ENCODE measurements at regions not wholly inside any gene's neighbourhood (a gene's known extent, or its start where the extent isn't known, plus 50 kb on each side); places are given as distances from the start of the nearest gene placed in this dataset.

DNA sequence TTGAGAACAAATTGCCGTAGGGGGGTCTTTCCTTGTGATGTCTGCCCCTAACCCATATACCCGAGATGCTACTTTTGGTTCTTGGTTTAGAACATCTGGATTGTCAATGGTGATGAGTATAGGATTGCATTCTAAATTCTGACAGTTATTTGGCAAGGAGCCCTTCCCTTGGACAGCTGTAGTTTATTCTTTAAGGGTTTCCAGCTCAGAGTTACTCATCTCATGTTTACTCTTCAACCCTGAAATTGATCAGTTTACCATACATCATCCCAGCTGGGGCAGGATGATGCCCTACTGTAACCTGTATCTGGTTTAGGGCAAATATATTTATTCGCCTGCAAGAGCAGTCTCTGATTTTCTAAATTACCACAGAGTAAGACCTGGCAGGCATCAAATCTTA lies 85.7 kb upstream of the XCR1 start:
- DNase-seq, result no peak

DNA sequence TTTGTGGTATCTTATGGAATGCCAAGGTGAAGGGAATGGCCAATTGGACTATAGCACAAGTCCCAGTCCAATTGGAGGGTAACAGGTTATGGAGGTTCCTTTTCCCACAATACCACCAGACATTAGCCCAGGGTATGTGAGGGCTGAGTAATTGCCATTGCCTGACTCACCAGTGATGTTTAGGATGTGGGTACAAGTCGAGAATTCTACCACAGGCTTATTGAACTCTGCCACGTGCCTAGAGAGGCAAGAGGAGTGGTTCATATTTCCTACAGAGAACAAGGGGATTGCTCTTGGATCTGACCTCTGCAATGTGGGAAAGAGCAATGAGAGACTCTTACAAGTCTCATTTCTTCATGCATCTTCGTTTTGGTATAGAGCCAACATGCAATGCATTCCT lies 85.0 kb upstream of the XCR1 start:
- DNase-seq, result no peak

DNA sequence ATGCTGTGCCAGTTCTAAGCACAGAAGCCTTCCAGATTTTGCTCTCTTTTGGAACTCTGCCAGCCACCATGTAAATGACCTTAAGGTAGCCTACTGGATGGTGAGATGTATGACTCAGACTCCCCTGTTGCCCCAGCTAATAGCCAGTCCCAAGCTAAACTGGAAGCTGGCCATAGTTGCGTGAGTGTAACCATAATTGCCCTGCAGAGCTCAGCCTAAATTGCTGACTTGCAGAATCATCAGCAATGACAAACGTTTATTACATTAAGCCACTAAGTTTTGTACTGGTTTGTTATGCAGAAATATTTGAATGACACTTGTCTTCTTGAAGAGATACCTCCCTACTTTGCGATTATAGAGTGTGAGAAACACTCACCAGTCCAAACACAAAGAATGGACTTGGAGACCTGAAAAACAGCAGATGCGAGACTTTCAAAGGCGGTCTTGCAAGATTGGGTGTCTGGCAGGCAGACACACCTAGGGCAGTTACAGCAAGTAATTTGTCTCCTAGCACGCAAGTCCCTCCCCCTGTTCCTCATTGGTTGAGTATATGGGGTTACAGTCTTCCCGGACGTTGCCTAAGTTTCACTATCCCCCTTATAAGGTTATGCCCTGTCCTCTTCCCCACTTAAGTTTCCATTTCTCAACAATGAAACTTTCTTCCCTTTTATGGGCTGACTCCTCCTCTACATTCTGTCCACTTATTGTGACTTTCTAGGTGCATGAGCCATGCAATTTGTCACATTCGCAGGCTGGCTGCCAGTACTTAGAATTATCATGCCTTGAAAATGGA lies 83.6 kb upstream of the XCR1 start:
- DNase-seq, result no peak

- DNase-seq, result no peak
These were observed 80.4 kb upstream of the XCR1 start for GRCh38 chr3:46107682-46108081.

GRCh38 chr3:46105306-46105919 lies 78.1 kb upstream of the XCR1 start:
- no peak for DNase-seq

DNA sequence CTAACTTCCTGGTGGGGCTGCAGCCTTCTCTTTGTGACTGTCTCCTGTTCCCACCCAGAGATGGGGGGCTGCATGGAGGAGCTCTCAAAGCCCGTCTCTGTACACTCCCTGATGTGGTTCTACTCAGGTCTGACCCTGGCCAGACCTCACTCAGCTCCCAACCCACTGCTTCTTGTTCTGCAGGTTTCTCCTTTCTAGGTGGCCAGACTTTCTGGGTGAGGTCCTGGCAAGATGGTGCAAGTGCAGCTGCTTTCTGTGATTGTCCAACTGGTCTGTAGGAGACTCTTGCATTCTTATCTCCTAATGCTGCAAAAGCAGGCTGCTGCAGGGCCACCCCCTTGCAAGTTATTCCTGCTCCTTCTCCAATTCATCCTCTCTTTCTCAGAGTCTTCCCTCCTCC lies 77.4 kb upstream of the XCR1 start:
- no peak for DNase-seq

- DNase-seq, result no peak
These were observed 75.5 kb upstream of the XCR1 start for GRCh38 chr3:46102780-46103130.

DNA sequence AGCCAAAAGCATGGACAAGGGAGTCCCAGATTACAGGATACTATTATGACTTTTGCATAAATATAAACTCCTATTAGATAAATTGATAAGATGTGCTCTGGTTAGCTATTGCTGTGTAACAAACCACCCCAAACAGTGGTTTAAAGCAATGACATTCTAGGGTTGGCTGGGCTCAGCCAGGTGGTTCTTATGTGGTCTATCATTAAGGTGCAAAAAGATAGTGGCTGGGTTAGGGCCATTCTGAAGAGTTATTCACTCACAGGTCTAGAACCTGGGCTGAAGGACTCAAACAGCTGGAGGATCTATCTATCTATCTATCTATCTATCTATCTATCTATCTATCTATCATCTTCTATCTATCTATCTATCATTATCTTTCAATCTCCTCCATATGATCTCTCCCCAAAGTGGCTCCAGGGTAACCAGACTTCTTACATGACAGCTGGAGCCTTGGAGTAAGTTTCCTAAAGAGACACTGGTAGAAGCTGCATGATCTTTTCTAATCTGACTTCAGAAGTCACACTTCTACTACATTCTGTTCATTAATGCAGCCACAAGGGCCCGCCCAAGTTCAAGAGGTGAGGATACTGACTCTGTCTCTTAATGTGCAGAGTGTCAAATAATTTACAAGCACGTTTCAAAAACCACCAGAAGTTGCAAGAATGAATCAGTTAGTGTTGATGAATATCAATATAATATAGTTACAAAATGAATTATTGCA lies 74.9 kb upstream of the XCR1 start:
- no peak for DNase-seq

DNA sequence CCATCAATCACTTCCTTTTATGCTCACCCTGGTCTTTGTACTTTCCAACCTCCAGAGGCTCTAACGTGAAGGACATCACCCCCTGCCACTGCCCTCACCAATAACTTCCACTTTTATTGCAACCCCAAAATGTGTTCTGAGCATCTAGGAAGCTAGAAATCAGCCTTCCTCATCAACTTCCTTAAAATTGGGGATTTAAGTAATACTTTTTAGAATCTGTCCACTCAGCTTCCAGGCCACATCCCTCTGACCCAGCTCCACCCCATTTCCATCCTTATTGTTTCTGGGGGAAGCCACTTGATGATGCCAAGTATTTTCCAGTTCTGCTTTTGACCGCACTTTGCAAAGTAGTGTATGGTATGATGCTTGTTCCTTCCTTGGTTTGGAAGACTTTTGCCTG lies 73.5 kb upstream of the XCR1 start:
- no peak for DNase-seq

DNA sequence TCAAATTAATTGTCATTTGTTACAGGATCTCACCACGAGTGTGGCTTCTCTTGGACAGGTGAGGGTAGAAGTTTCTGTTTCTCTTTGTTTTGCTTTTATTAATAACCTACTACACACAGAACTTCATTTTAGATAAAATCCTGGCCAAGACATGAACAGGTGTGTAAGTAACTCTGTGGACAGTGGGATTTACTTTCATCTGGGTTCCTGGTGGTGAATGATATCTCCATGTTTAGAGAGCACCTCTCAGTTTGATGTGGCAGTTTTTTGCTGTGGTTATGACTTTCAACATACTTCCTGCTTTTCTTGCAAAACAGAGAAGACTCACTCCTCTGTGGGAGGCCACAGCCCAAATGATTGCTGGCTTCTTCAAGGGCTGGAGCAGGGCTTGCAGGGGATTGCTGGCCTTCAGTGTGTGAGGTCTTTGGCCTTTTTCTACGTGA lies 71.1 kb upstream of the XCR1 start:
- DNase-seq, result no peak

DNA sequence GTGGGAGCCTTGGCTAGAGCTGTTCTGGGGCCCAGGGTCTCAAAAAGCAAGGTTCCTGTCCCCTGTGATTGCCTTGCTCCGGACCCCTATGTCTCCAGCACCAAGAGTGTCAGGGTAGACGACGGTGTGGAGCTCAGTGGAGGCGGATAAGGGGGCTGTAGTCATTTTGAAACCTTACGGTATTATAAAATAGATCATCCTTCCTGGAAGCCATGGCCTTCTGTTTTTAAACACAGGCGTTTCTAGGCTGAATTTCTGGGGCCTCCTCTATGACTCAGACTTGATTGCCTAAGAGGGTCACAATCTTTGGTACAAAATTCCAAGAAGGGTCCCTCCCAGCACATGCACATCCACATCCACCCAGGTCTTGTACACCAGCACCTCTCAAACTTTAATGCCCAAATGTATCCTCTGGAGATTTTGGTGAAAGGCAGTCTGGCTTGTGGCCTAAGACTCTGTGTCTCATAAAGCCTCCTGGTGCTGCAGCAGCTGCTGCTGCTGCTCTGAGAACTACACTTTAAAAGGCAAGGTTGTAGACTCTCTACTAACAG lies 70.5 kb upstream of the XCR1 start:
- peak in 1 of 4 experiments; percentile 19 for DNase-seq

GRCh38 chr3:46096781-46097180 lies 69.5 kb upstream of the XCR1 start:
- DNase-seq, result no peak

- no peak for DNase-seq
These were observed 69.1 kb upstream of the XCR1 start for GRCh38 chr3:46096336-46096735.

GRCh38 chr3:46095307-46095706 lies 68.0 kb upstream of the XCR1 start:
- no peak for DNase-seq

- DNase-seq, result no peak
These were observed 67.2 kb upstream of the XCR1 start for GRCh38 chr3:46094506-46094905.

GRCh38 chr3:46093966-46094365 lies 66.7 kb upstream of the XCR1 start:
- no peak for DNase-seq

- DNase-seq, result no peak
These were observed 66.2 kb upstream of the XCR1 start for GRCh38 chr3:46093327-46093942.

- DNase-seq, result no peak
These were observed 65.4 kb upstream of the XCR1 start for GRCh38 chr3:46092702-46093080.

DNA sequence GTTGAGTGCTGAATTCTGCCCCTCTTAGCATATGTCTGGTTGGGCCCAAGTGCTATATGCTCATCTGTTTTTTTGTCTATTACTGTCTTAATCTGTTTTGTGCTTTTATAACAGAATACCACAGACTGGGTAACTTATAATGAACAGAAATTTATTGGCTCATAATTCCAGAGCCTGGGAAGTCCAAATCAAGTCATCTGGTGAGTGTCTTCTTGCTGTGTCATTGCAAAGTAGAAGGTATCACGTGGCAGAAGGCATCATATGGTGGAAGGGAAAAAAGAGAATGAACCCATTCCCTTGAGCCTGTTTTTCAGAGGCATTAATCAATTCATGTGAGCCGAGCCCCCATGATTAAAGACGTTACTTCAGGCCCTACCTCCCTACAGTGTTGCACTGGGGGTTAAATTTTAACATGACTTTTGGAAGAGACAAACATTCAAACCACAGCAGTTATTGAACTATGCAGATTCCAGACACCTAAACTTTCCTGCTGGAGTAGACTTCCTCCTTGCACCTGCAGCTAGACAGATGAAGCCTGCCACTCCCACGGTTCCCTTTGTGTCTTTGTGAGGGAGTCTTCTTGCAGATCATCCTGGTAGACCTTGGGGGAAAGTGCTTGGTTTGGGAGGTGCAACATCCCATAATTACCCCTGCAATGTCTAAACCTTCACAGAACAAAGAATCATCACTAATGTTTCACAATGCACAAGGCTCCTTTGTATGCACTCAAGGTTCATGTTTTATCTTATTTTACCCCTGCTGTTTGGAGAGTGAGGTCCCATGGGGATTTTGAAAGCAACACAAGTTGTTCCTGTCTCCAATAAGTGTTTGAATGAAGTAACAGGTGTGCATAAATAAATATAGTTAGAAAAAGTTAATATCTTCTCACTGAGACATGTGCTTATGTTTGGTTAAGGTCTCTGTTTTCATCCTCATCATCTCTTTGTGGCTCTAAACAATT lies 64.7 kb upstream of the XCR1 start:
- no peak for DNase-seq

- no peak for DNase-seq
These were observed 63.8 kb upstream of the XCR1 start for GRCh38 chr3:46091046-46091445.

- no peak for DNase-seq
These were observed 62.9 kb upstream of the XCR1 start for GRCh38 chr3:46090161-46090591.

Measured in activated CD4-positive, CD25-positive, alpha-beta regulatory T cell (primary cell).